ENCODE measurements at regions not wholly inside any gene's neighbourhood (a gene's known extent, or its start where the extent isn't known, plus 50 kb on each side); places are given as distances from the start of the nearest gene placed in this dataset.

- H3K9ac ChIP-seq (ENCODE audit: low read depth in 1 of 2, low read length in 2 of 2): no peak overlapping the region
- no peaks in the 10 kb centered on the region for H3K36me3 ChIP-seq (ENCODE audit: control insufficient read depth in 1 of 2, insufficient read depth in 2 of 2, low read length in 2 of 2)
- no peak overlapping the region for H3K27ac ChIP-seq (ENCODE audit: low read depth, low read length)
- H3K4me3 ChIP-seq (ENCODE audit: low read depth in 1 of 2, low read length in 2 of 2): no peak overlapping the region
- H3K4me1 ChIP-seq (ENCODE audit: control insufficient read depth in 1 of 2, insufficient read depth in 2 of 2, low read length in 2 of 2): no peaks in the 10 kb centered on the region
- H3K9me3 ChIP-seq (ENCODE audit: control insufficient read depth in 1 of 2, low read length in 2 of 2): no peaks in the 10 kb centered on the region
- peaks cover 0 to 6% of the 10 kb centered on the region in 2 donors for H3K27me3 ChIP-seq (ENCODE audit: control insufficient read depth in 1 of 2, insufficient read depth in 2 of 2, low read length in 2 of 2)
Measured at GRCh38 chr20:40612247-40612646, 76.8 kb downstream of the MAFB start.

GRCh38 chr20:40610730-40611129 is 78.3 kb downstream of the MAFB start:
- H3K9me3 ChIP-seq (ENCODE audit: control insufficient read depth in 1 of 2, low read length in 2 of 2): no peaks in the 10 kb centered on the region
- H3K4me3 ChIP-seq (ENCODE audit: low read depth in 1 of 2, low read length in 2 of 2): no peak overlapping the region
- H3K9ac ChIP-seq (ENCODE audit: low read depth in 1 of 2, low read length in 2 of 2): no peak overlapping the region

GRCh38 chr20:40607927-40608326 is 81.1 kb downstream of the MAFB start:
- no peak overlapping the region for H3K27ac ChIP-seq (ENCODE audit: low read depth, low read length)
- peaks cover 0 to 5% of the 10 kb centered on the region in 2 donors for H3K27me3 ChIP-seq (ENCODE audit: control insufficient read depth in 1 of 2, insufficient read depth in 2 of 2, low read length in 2 of 2)
- no peaks in the 10 kb centered on the region for H3K9me3 ChIP-seq (ENCODE audit: control insufficient read depth in 1 of 2, low read length in 2 of 2)
- H3K4me1 ChIP-seq (ENCODE audit: control insufficient read depth in 1 of 2, insufficient read depth in 2 of 2, low read length in 2 of 2): no peaks in the 10 kb centered on the region
- no peaks in the 10 kb centered on the region for H3K36me3 ChIP-seq (ENCODE audit: control insufficient read depth in 1 of 2, insufficient read depth in 2 of 2, low read length in 2 of 2)
- no peak overlapping the region for H3K4me3 ChIP-seq (ENCODE audit: low read depth in 1 of 2, low read length in 2 of 2)
- no peak overlapping the region for H3K9ac ChIP-seq (ENCODE audit: low read depth in 1 of 2, low read length in 2 of 2)

More at GRCh38 chr20:40610730-40611129, 78.3 kb downstream of the MAFB start:
- no peak overlapping the region for H3K27ac ChIP-seq (ENCODE audit: low read depth, low read length)
- peaks cover 0 to 5% of the 10 kb centered on the region in 2 donors for H3K27me3 ChIP-seq (ENCODE audit: control insufficient read depth in 1 of 2, insufficient read depth in 2 of 2, low read length in 2 of 2)
- no peaks in the 10 kb centered on the region for H3K4me1 ChIP-seq (ENCODE audit: control insufficient read depth in 1 of 2, insufficient read depth in 2 of 2, low read length in 2 of 2)
- H3K36me3 ChIP-seq (ENCODE audit: control insufficient read depth in 1 of 2, insufficient read depth in 2 of 2, low read length in 2 of 2): no peaks in the 10 kb centered on the region

- Histone ChIP-seq H3K27ac (ENCODE audit: low read depth, low read length) (no peak overlapping the region), H3K36me3 (ENCODE audit: control insufficient read depth in 1 of 2, insufficient read depth in 2 of 2, low read length in 2 of 2) (no peaks in the 10 kb centered on the region), H3K4me1 (ENCODE audit: control insufficient read depth in 1 of 2, insufficient read depth in 2 of 2, low read length in 2 of 2) (no peaks in the 10 kb centered on the region), H3K9ac (ENCODE audit: low read depth in 1 of 2, low read length in 2 of 2) (no peak overlapping the region), H3K27me3 (ENCODE audit: control insufficient read depth in 1 of 2, insufficient read depth in 2 of 2, low read length in 2 of 2) (peaks cover 0 to 5% of the 10 kb centered on the region in 2 donors), H3K4me3 (ENCODE audit: low read depth in 1 of 2, low read length in 2 of 2) (no peak overlapping the region), H3K9me3 (ENCODE audit: control insufficient read depth in 1 of 2, low read length in 2 of 2) (no peaks in the 10 kb centered on the region)
Measured at GRCh38 chr20:40606660-40607059, 82.4 kb downstream of the MAFB start.

- Histone ChIP-seq H3K27ac (ENCODE audit: low read depth, low read length) (no peak overlapping the region), H3K36me3 (ENCODE audit: control insufficient read depth in 1 of 2, insufficient read depth in 2 of 2, low read length in 2 of 2) (no peaks in the 10 kb centered on the region), H3K4me1 (ENCODE audit: control insufficient read depth in 1 of 2, insufficient read depth in 2 of 2, low read length in 2 of 2) (no peaks in the 10 kb centered on the region), H3K9ac (ENCODE audit: low read depth in 1 of 2, low read length in 2 of 2) (no peak overlapping the region), H3K9me3 (ENCODE audit: control insufficient read depth in 1 of 2, low read length in 2 of 2) (no peaks in the 10 kb centered on the region), H3K4me3 (ENCODE audit: low read depth in 1 of 2, low read length in 2 of 2) (no peak overlapping the region), H3K27me3 (ENCODE audit: control insufficient read depth in 1 of 2, insufficient read depth in 2 of 2, low read length in 2 of 2) (peaks cover 0 to 5% of the 10 kb centered on the region in 2 donors)
Measured at GRCh38 chr20:40606237-40606636, 82.8 kb downstream of the MAFB start.

- Histone ChIP-seq H3K9ac (ENCODE audit: low read depth in 1 of 2, low read length in 2 of 2) (no peak overlapping the region), H3K27me3 (ENCODE audit: control insufficient read depth in 1 of 2, insufficient read depth in 2 of 2, low read length in 2 of 2) (peaks cover 0 to 5% of the 10 kb centered on the region in 2 donors), H3K4me1 (ENCODE audit: control insufficient read depth in 1 of 2, insufficient read depth in 2 of 2, low read length in 2 of 2) (no peaks in the 10 kb centered on the region), H3K27ac (ENCODE audit: low read depth, low read length) (no peak overlapping the region), H3K36me3 (ENCODE audit: control insufficient read depth in 1 of 2, insufficient read depth in 2 of 2, low read length in 2 of 2) (no peaks in the 10 kb centered on the region), H3K4me3 (ENCODE audit: low read depth in 1 of 2, low read length in 2 of 2) (no peak overlapping the region), H3K9me3 (ENCODE audit: control insufficient read depth in 1 of 2, low read length in 2 of 2) (peaks cover 0 to under 1% of the 10 kb centered on the region in 2 donors)
Measured at GRCh38 chr20:40604416-40604815, 84.6 kb downstream of the MAFB start.

- Histone ChIP-seq H3K4me3 (ENCODE audit: low read depth in 1 of 2, low read length in 2 of 2) (no peak overlapping the region), H3K27ac (ENCODE audit: low read depth, low read length) (no peak overlapping the region), H3K36me3 (ENCODE audit: control insufficient read depth in 1 of 2, insufficient read depth in 2 of 2, low read length in 2 of 2) (no peaks in the 10 kb centered on the region), H3K27me3 (ENCODE audit: control insufficient read depth in 1 of 2, insufficient read depth in 2 of 2, low read length in 2 of 2) (peaks cover 0 to 5% of the 10 kb centered on the region in 2 donors), H3K4me1 (ENCODE audit: control insufficient read depth in 1 of 2, insufficient read depth in 2 of 2, low read length in 2 of 2) (no peaks in the 10 kb centered on the region), H3K9me3 (ENCODE audit: control insufficient read depth in 1 of 2, low read length in 2 of 2) (peaks cover 0 to 7% of the 10 kb centered on the region in 2 donors), H3K9ac (ENCODE audit: low read depth in 1 of 2, low read length in 2 of 2) (no peak overlapping the region)
Measured at GRCh38 chr20:40603057-40603651, 85.9 kb downstream of the MAFB start.

- Histone ChIP-seq H3K36me3 (ENCODE audit: control insufficient read depth in 1 of 2, insufficient read depth in 2 of 2, low read length in 2 of 2) (no peaks in the 10 kb centered on the region), H3K27me3 (ENCODE audit: control insufficient read depth in 1 of 2, insufficient read depth in 2 of 2, low read length in 2 of 2) (peaks cover 0 to 5% of the 10 kb centered on the region in 2 donors), H3K9me3 (ENCODE audit: control insufficient read depth in 1 of 2, low read length in 2 of 2) (peaks cover 0 to 7% of the 10 kb centered on the region in 2 donors), H3K4me1 (ENCODE audit: control insufficient read depth in 1 of 2, insufficient read depth in 2 of 2, low read length in 2 of 2) (no peaks in the 10 kb centered on the region), H3K27ac (ENCODE audit: low read depth, low read length) (no peak overlapping the region), H3K9ac (ENCODE audit: low read depth in 1 of 2, low read length in 2 of 2) (no peak overlapping the region), H3K4me3 (ENCODE audit: low read depth in 1 of 2, low read length in 2 of 2) (no peak overlapping the region)
Measured at GRCh38 chr20:40602381-40602780, 86.7 kb downstream of the MAFB start.

GRCh38 chr20:40600441-40601219 is 88.4 kb downstream of the MAFB start:
- Histone ChIP-seq H3K27me3 (ENCODE audit: control insufficient read depth in 1 of 2, insufficient read depth in 2 of 2, low read length in 2 of 2) (no peaks in the 10 kb centered on the region), H3K36me3 (ENCODE audit: control insufficient read depth in 1 of 2, insufficient read depth in 2 of 2, low read length in 2 of 2) (no peaks in the 10 kb centered on the region), H3K4me1 (ENCODE audit: control insufficient read depth in 1 of 2, insufficient read depth in 2 of 2, low read length in 2 of 2) (no peaks in the 10 kb centered on the region), H3K9ac (ENCODE audit: low read depth in 1 of 2, low read length in 2 of 2) (no peak overlapping the region), H3K27ac (ENCODE audit: low read depth, low read length) (no peak overlapping the region), H3K9me3 (ENCODE audit: control insufficient read depth in 1 of 2, low read length in 2 of 2) (peaks cover 0 to 7% of the 10 kb centered on the region in 2 donors), H3K4me3 (ENCODE audit: low read depth in 1 of 2, low read length in 2 of 2) (no peak overlapping the region)

- no peak overlapping the region for H3K27ac ChIP-seq (ENCODE audit: low read depth, low read length)
Measured at GRCh38 chr20:40599987-40600386, 89.0 kb downstream of the MAFB start.

More at GRCh38 chr20:40599987-40600386, 89.0 kb downstream of the MAFB start:
- Histone ChIP-seq H3K4me1 (ENCODE audit: control insufficient read depth in 1 of 2, insufficient read depth in 2 of 2, low read length in 2 of 2) (no peaks in the 10 kb centered on the region), H3K4me3 (ENCODE audit: low read depth in 1 of 2, low read length in 2 of 2) (no peak overlapping the region), H3K9me3 (ENCODE audit: control insufficient read depth in 1 of 2, low read length in 2 of 2) (peaks cover 0 to 7% of the 10 kb centered on the region in 2 donors), H3K36me3 (ENCODE audit: control insufficient read depth in 1 of 2, insufficient read depth in 2 of 2, low read length in 2 of 2) (no peaks in the 10 kb centered on the region), H3K27me3 (ENCODE audit: control insufficient read depth in 1 of 2, insufficient read depth in 2 of 2, low read length in 2 of 2) (peaks cover 0 to 3% of the 10 kb centered on the region in 2 donors), H3K9ac (ENCODE audit: low read depth in 1 of 2, low read length in 2 of 2) (no peak overlapping the region)

Measured in duodenal mucosa (tissue), 2 donors.